Mucosa of rectum (tissue), 2 donors: ENCODE measurements at regions not wholly inside any gene's neighbourhood (a gene's known extent, or its start where the extent isn't known, plus 50 kb on each side); places are given as distances from the start of the nearest gene placed in this dataset.

Source experiments
- H3K27ac ChIP-seq, 2 donors: one replicate each; pipeline ENCODE4 v1.7.0; 2013; ENCODE audit warnings: inconsistent platforms in 2 of 2, low read depth in 2 of 2, low read length in 2 of 2
- H3K27me3 ChIP-seq, 2 donors: one replicate each; pipeline ENCODE4 v1.7.0; 2013; ENCODE audit warnings: low read length in 2 of 2; ENCODE audit not compliant: control insufficient read depth in 2 of 2, insufficient read depth in 2 of 2
- H3K36me3 ChIP-seq, 2 donors: one replicate each; pipeline ENCODE4 v1.7.0; 2013; ENCODE audit warnings: low read length in 2 of 2; ENCODE audit not compliant: control insufficient read depth in 2 of 2, insufficient read depth in 2 of 2
- H3K4me1 ChIP-seq, 2 donors: one replicate each; pipeline ENCODE4 v1.7.0; 2013; ENCODE audit warnings: low read length in 2 of 2, mild to moderate bottlenecking in 1 of 2; ENCODE audit not compliant: control insufficient read depth in 2 of 2, insufficient read depth in 2 of 2
- H3K4me3 ChIP-seq, 2 donors: one replicate each; pipeline ENCODE4 v1.7.0; 2013; ENCODE audit warnings: low read length in 2 of 2
- H3K9ac ChIP-seq, 2 donors: one replicate each; pipeline ENCODE4 v1.7.0; 2013; ENCODE audit warnings: low read length in 2 of 2, low read depth in 1 of 2, mild to moderate bottlenecking in 1 of 2
- H3K9me3 ChIP-seq, 2 donors: one replicate each; pipeline ENCODE4 v1.7.0; 2013; ENCODE audit warnings: low read length in 2 of 2; ENCODE audit not compliant: control insufficient read depth in 2 of 2
- donor health status: healthy.
- donor health status: Normal muscosa, but diverticular disease.

DNA sequence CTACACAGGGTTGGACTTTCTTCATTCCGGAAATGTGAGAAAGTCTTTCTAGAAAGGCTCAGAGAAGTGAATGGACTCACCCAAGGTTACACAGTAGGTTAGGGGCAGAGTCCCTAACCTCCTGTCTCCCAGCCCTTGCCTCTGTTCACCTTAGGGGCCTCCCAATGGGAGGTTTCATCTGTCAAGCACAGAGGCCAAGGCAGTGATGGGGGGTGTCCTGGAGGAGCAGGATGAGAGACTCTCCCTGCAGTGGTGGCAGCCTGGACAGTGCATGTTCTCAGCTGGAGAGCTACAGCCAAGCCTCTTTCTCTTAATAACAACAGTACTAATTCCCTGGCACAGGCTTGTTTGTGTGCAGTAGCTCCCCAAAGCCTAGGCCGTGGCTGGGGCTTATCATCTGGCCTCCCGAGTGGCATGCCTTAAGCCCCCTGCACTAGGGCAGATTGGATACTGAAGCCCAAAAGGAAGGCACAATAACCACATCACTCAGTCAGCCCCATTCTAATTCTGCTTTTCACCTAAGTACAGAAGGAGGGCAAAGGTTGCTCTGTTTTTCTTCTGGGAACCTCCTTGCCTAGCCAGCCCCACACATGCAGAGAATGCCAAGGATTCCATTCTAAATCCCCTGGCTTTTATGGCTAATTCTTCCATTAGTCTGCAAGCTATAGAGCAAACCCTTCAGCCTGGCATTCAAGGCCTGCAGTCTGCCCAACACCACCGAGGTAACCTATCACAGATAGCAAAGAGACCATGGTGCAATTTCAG, 50.2 kb upstream of the XPA start:
- Histone ChIP-seq H3K4me1 (no peaks in the 10 kb centered on the region), H3K36me3 (no peaks in the 10 kb centered on the region), H3K9ac (no peak overlapping the region), H3K27ac (no peak overlapping the region), H3K9me3 (peaks cover 2 to 3% of the 10 kb centered on the region in 2 donors), H3K27me3 (peaks cover 6% of the 10 kb centered on the region in 2 donors), H3K4me3 (no peak overlapping the region)

DNA sequence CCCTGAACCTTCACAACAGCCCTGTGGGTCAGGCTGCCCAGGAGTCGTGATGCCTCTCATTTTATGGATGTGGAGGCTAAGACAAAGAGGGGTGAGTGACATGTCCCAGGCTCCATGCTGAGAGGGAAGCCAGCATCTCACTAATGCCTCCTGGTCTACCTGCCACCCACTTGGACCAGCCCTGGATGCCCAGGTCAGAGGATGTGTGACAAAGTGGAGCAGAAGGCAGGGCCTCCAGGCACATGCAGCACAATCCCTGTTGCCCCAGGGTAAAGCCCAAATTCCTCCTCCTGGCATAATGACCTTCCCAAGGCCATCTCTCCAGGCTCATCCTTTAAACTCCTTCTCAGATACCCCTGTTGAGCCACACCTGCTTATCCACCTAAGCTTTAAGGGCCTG, 51.4 kb upstream of the XPA start:
- H3K36me3 ChIP-seq: no peaks in the 10 kb centered on the region
- H3K27me3 ChIP-seq: peaks cover 4 to 6% of the 10 kb centered on the region in 2 donors
- no peak overlapping the region for H3K9ac ChIP-seq
- no peak overlapping the region for H3K27ac ChIP-seq
- H3K4me3 ChIP-seq: no peak overlapping the region
- no peaks in the 10 kb centered on the region for H3K4me1 ChIP-seq
- H3K9me3 ChIP-seq: no peaks in the 10 kb centered on the region

DNA sequence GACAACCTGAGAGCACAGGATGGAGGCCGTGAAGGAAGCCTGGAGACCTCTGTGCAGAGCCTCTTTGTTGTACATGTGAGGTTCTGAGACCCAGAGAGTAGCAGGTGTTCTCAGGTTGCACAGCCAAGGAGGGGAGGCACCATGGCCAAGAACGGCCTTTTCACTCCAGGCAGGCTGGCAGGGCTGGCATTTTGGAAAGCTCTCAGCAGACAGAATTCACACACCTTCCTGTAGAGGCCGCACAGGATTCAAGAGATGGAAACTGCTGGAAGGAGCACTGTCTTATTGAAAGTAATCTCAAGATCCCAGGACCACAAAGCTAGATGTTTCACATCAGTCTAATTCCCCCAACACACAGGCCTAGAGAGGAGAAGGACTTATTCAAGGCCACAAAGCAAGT, 52.8 kb upstream of the XPA start:
- H3K27me3 ChIP-seq: peaks cover under 1 to 6% of the 10 kb centered on the region in 2 donors
- no peak overlapping the region for H3K4me3 ChIP-seq
- no peak overlapping the region for H3K9ac ChIP-seq
- no peaks in the 10 kb centered on the region for H3K36me3 ChIP-seq
- no peaks in the 10 kb centered on the region for H3K9me3 ChIP-seq
- H3K27ac ChIP-seq: no peak overlapping the region
- H3K4me1 ChIP-seq: no peaks in the 10 kb centered on the region

DNA sequence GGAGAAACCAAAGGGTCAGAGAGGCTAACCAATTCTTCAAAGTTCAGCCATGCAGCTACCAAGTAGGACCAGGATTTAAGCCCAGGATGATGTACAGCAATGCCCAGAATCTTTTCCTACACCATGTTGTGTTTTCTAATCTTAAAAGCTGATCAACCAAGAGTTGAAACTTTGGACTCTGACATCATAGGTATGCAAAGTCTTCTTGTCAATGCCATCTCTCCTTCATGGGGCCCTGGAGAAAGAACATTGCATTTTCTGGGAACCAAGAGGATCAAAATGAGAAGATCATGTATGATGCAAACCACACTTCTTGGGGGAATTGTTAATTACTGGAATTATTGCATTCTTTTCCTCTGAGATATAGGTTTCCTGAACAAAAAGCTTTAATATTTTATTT, 54.4 kb upstream of the XPA start:
- H3K4me1 ChIP-seq: no peaks in the 10 kb centered on the region
- no peaks in the 10 kb centered on the region for H3K36me3 ChIP-seq
- no peak overlapping the region for H3K4me3 ChIP-seq
- no peak overlapping the region for H3K9ac ChIP-seq
- H3K9me3 ChIP-seq: no peaks in the 10 kb centered on the region
- no peaks in the 10 kb centered on the region for H3K27me3 ChIP-seq
- no peak overlapping the region for H3K27ac ChIP-seq

DNA sequence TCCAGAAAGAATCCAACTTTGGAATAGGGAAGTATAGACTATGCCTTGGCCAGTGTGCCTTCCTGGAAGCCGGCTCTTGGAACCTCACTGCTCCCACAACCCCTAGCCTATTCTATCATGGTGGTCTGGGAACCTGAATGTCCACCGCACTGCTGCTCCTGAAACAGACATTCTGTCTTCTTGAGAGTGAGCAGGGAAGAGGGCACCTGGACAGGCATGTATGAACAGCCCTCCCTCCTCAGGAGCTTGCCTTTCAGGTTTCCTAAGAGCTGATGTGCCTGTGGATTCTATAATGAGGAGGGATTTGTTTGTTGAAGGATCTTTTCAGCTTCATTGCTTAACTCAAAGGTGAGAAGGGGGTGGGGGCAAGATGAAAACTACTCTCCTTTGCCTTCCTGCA, 55.1 kb upstream of the XPA start:
- H3K9me3 ChIP-seq: no peaks in the 10 kb centered on the region
- no peaks in the 10 kb centered on the region for H3K27me3 ChIP-seq
- H3K9ac ChIP-seq: no peak overlapping the region
- no peak overlapping the region for H3K27ac ChIP-seq
- H3K36me3 ChIP-seq: no peaks in the 10 kb centered on the region
- no peaks in the 10 kb centered on the region for H3K4me1 ChIP-seq
- no peak overlapping the region for H3K4me3 ChIP-seq

DNA sequence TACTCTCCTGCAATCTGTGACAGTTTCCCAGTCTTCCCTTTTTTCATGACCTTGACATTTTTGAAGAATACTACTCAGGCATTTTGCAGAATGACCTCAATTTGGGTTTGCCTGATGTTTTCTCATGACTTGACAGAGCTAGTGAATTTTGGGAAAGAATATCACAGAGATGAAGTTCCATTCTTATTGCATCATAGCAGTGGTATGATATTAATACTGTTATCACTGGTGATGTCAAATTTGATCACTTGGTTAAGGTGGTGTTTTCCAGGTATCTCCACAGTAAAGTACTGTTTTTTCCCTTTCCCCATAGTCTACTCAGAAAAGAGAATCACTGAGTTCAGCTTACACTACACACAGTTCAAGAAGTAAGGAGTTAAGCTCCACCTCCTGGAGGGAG, 56.2 kb upstream of the XPA start:
- no peaks in the 10 kb centered on the region for H3K27me3 ChIP-seq
- H3K9me3 ChIP-seq: no peaks in the 10 kb centered on the region
- no peak overlapping the region for H3K4me3 ChIP-seq
- no peaks in the 10 kb centered on the region for H3K4me1 ChIP-seq
- no peak overlapping the region for H3K9ac ChIP-seq
- no peak overlapping the region for H3K27ac ChIP-seq
- H3K36me3 ChIP-seq: no peaks in the 10 kb centered on the region

DNA sequence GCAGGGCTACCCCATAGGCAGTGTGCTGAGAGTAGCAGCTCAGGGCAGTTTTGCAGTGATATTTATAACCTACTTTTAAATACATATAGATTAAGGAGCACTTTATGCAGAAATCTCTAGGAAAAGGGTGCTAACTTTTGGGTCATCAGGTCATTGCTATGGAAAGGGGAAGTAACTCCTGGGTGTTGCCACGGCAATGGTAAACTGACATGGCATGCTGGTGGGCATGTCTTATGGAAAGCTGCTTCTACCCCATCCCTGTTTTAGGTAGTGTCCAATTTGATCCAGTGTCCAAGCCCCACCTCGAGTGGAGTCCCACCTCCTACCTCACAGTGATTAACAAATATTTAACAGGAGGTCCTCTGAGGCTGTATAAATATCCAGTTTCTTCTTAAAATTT, 56.8 kb upstream of the XPA start:
- H3K9ac ChIP-seq: no peak overlapping the region

DNA sequence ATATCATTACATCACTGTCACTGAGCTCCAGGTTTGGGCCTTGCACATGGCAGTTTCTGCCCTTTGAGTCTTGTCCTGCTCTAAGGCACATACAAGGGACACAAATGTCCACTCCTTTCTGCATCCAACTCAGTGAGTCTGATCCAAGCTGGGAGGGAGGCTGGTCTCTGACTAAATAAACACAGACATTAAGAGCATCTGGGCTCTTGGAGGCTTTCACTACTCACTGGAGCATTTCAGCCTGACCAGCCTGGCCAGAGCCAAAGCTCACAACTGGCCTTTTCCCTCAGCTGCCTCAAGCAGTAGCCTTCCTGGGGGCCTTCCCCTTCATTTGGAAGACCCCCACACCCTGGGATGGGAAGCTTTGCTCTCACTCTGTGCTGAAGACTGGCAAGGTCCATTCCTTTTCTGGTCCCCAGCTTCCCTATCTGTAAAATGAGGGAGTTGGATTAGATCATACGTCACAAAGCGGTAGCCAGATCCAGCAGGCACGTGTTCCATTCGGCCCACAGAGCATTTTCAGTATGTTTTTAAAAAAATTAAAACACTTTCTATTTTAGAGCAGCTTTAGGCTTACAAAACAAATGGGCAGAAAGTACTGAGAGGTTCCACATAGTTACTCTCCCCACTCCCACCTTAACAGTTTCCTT, 58.6 kb upstream of the XPA start:
- H3K36me3 ChIP-seq: no peaks in the 10 kb centered on the region
- no peak overlapping the region for H3K4me3 ChIP-seq
- H3K4me1 ChIP-seq: no peaks in the 10 kb centered on the region
- peaks cover 0 to 4% of the 10 kb centered on the region in 2 donors for H3K27me3 ChIP-seq
- no peaks in the 10 kb centered on the region for H3K9me3 ChIP-seq
- H3K27ac ChIP-seq: no peak overlapping the region
- H3K9ac ChIP-seq: no peak overlapping the region

More for the DNA sequence above, 56.8 kb upstream of the XPA start:
- no peaks in the 10 kb centered on the region for H3K4me1 ChIP-seq
- no peaks in the 10 kb centered on the region for H3K36me3 ChIP-seq
- no peak overlapping the region for H3K27ac ChIP-seq
- no peak overlapping the region for H3K4me3 ChIP-seq
- peaks cover 0 to 4% of the 10 kb centered on the region in 2 donors for H3K27me3 ChIP-seq
- no peaks in the 10 kb centered on the region for H3K9me3 ChIP-seq

DNA sequence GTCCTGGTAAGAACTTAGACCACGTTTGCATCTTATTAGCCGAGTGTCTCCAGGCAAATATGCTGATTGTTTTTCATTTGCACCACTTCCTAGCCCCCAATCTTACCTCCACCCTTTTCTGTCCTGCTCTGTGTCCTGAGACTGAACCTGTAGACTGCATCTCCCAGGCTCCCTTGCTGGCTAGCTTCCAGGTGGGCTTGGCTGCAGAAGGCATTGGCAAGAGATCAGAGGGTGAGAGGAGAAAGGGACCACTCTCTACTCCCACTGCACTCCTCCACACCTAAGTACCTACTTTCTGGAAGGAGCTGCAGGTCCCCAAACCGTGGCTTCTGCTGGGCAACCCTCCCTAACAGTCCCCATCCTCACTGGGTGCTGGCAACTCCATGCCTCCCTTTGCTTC, 59.9 kb upstream of the XPA start:
- Histone ChIP-seq H3K4me3 (no peak overlapping the region), H3K9me3 (no peaks in the 10 kb centered on the region), H3K27ac (no peak overlapping the region), H3K4me1 (no peaks in the 10 kb centered on the region), H3K36me3 (no peaks in the 10 kb centered on the region), H3K9ac (no peak overlapping the region), H3K27me3 (peaks cover 0 to 4% of the 10 kb centered on the region in 2 donors)

DNA sequence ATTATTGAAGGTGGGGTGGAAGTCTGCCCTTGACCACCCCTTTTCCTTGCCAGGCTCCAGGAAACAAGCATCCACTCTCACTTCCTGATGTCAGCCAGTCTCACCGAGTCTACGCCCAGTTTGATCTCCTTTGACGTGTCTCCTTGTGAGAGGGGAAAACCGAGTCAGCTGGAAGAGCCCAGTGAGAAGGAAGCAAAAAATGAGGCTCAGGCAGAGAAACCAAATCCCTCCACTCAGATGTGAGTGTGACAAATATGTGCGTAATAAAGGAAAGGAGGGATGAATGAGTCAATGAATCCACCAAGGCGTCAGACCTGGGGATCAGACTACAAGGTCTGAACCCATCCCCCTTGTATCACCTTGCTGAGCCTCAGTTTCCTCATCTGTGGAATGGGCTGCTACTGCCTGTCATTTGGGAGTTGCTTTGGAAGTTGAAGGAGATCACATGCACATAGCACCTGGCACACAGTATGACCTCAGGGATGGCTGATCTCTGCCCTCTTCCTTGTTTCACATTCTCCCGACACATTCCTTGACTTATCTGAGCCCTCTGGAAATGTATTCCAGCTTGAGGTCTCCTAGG, 61.3 kb upstream of the XPA start:
- no peak overlapping the region for H3K4me3 ChIP-seq
- peaks cover 0 to 4% of the 10 kb centered on the region in 2 donors for H3K27me3 ChIP-seq
- H3K9ac ChIP-seq: no peak overlapping the region
- no peaks in the 10 kb centered on the region for H3K36me3 ChIP-seq
- H3K27ac ChIP-seq: no peak overlapping the region
- no peaks in the 10 kb centered on the region for H3K9me3 ChIP-seq
- H3K4me1 ChIP-seq: no peaks in the 10 kb centered on the region
